ENCODE measurements at regions not wholly inside any gene's neighbourhood (a gene's known extent, or its start where the extent isn't known, plus 50 kb on each side); places are given as distances from the start of the nearest gene placed in this dataset.

DNA sequence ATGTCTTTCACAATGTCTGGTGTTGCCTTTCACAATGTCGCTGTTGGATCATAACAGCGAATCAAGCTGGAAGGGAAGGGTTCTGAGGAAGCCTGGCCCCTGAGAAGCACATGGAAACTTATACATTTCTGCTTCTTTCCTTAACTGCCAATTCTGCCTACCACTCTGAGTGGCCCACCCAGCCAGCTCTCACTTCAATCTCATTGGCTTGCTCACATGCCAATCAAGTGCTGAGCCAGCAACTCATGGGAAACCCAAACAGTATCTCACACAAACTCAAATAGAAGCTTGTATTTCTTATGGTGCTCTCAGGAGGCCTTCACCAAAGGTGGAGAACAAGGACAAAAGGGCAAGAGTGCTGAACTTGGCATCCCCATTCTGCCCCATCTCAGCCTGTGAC, 117.4 kb upstream of the GPR26 start:
- TF ChIP-seq, protein P1, sequence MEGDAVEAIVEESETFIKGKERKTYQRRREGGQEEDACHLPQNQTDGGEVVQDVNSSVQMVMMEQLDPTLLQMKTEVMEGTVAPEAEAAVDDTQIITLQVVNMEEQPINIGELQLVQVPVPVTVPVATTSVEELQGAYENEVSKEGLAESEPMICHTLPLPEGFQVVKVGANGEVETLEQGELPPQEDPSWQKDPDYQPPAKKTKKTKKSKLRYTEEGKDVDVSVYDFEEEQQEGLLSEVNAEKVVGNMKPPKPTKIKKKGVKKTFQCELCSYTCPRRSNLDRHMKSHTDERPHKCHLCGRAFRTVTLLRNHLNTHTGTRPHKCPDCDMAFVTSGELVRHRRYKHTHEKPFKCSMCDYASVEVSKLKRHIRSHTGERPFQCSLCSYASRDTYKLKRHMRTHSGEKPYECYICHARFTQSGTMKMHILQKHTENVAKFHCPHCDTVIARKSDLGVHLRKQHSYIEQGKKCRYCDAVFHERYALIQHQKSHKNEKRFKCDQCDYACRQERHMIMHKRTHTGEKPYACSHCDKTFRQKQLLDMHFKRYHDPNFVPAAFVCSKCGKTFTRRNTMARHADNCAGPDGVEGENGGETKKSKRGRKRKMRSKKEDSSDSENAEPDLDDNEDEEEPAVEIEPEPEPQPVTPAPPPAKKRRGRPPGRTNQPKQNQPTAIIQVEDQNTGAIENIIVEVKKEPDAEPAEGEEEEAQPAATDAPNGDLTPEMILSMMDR (conservative IDR thresholded peaks at IDR 0.05; ENCODE audit: low read depth, low read length): no peak
- no peak for DNase-seq (ENCODE audit: low read depth)
- no peak overlapping the region for H3K4me3 ChIP-seq (ENCODE audit: low read depth, low read length)

- DNase-seq (ENCODE audit: low read depth): no peak
- TF ChIP-seq, protein P1 (conservative IDR thresholded peaks at IDR 0.05; ENCODE audit: low read depth, low read length): no peak
- H3K4me3 ChIP-seq (ENCODE audit: low read depth, low read length): no peak overlapping the region
Observed at GRCh38 chr10:123549761-123550454, 116.2 kb upstream of the GPR26 start.

DNA sequence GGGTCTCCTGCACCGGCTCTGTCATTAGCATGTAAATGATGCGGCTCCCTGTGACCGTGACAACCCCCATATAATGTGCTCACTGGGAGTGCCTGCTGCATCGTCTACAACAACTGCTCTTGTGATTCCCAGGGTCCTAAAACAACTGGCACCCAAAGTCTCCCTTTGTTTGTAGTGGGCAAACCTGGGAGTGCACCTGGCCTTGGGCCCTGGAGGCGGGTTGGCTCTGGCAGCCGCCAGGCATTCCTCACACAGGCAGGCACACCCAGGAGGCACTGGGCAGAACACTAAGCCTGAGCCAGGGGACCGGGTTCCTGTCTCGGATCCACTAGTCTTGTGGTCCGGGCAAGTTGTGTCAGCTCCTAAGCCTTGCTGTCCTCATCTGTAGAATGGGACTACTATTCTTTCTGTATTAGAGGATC, 115.5 kb upstream of the GPR26 start:
- DNase-seq (ENCODE audit: low read depth): no peak
- no peak overlapping the region for H3K4me3 ChIP-seq (ENCODE audit: low read depth, low read length)
- TF ChIP-seq, protein P1 (conservative IDR thresholded peaks at IDR 0.05; ENCODE audit: low read depth, low read length): no peak

DNA sequence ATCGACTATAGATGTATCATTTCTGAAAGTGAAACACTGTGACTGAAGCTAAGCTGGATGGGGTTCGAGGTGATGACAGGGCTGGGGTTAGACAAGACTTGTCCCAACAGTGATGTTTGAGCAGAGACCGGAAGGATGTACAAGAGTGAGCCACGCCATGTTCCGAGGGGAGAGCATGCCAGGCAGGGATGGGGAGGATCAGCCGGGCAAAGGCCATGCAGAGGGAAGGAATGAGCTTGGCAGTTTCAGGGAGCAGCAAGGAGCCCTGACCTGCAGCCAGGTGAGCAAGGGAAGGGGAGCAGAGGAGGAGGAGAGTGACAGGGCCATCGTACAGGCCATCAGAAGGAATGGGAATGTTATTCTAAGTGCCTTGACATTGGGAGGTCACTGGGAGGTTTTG, 114.9 kb upstream of the GPR26 start:
- TF ChIP-seq, protein P1 (conservative IDR thresholded peaks at IDR 0.05; ENCODE audit: low read depth, low read length): no peak
- no peak overlapping the region for H3K4me3 ChIP-seq (ENCODE audit: low read depth, low read length)
- no peak for DNase-seq (ENCODE audit: low read depth)

DNA sequence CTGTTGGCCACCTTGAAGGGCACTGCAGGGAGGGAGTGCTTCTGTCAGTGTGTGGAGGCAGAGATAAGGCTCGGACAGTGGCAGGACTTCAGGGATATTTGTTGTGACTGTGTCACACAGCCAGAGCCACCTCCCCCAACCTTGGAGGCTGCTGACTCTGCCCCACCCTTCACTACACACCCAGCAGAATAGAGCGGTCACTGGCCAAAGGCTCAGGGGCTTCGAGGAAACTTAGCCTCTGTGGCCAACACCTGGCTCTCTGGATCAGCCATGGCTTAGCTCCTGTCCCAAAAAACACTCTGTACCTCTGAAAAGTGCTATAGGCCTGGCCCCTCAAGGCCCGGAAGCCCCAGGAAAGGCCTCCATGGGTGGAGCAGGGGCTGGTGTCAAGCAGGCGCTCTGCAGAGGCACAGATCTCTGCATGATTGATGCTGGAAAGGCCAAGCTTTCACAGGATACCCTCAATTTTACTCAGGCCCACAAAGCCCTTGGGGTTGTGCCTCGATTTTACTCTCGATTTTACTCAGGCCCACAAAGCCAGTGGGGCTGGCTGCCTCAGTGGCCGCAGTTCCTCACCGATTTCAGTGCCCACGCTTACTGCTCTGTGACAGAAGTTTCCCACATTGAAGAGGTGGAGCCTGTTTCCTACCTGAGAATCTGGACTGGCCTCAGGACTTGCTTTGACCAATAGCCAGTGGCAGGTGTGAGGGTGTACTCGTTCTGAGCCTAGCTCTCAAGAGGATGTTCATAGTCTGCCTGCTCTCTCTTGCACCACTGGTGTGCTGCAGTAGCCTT, 113.2 kb upstream of the GPR26 start:
- TF ChIP-seq, protein P1 (conservative IDR thresholded peaks at IDR 0.05; ENCODE audit: low read depth, low read length): no peak
- no peak for DNase-seq (ENCODE audit: low read depth)
- H3K4me3 ChIP-seq (ENCODE audit: low read depth, low read length): no peak overlapping the region

DNA sequence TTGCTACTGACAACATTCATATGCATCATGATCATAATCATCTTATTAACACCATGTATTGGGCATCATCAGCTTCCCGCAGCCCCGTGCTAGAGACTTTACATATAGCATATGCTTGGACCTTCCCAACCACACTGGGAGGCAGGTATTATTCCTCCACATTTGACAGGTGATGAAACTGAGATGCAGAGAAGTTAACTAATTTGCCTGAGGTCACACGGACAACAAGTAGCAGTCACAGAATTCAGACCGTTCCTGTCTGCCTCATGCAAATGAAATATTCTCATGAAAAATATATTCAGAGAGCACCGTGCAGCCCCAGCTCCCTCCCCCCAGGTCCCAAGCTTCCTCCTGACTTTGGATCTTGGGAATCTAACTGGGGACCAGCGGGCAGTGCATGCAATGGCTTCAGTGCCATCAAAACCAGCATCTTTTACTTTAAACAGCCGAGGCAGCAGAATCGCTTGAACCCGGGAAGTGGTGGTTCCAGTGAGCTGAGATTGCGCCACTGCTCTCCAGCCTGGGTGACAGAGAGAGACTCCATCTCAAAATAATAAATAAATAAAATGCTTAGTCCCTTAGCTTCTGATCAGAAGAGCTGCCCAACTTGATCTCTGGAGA, 112.2 kb upstream of the GPR26 start:
- no peak for DNase-seq (ENCODE audit: low read depth)
- TF ChIP-seq, protein P1 (conservative IDR thresholded peaks at IDR 0.05; ENCODE audit: low read depth, low read length): no peak
- no peak overlapping the region for H3K4me3 ChIP-seq (ENCODE audit: low read depth, low read length)
